GM12878 (cell line): ENCODE measurements at regions not wholly inside any gene's neighbourhood (a gene's known extent, or its start where the extent isn't known, plus 50 kb on each side); places are given as distances from the start of the nearest gene placed in this dataset.

Source experiments
- BCL11A ChIP-seq: IDR thresholded peaks from 2 replicates; pipeline ENCODE4 v1.6.1; 2011; ENCODE audit warnings: low read depth, low read length
- BCLAF1 ChIP-seq: fragments of 450-650 bp; IDR thresholded peaks from 2 replicates; pipeline ENCODE4 v1.6.1; 2017; ENCODE audit warnings: antibody characterized with exemption, mild to moderate bottlenecking, moderate library complexity
- CREB1 ChIP-seq: IDR thresholded peaks from 2 replicates; pipeline ENCODE4 v1.6.1; 2012; ENCODE audit warnings: low read depth, mild to moderate bottlenecking, inconsistent platforms

- TF ChIP-seq BCLAF1 (no peak), BCL11A (no peak), CREB1 (no peak)
Measured at GRCh38 chr6:144824018-144824417, 538.9 kb downstream of the UTRN start.
